ENCODE measurements at regions not wholly inside any gene's neighbourhood (a gene's known extent, or its start where the extent isn't known, plus 50 kb on each side); places are given as distances from the start of the nearest gene placed in this dataset.

DNA sequence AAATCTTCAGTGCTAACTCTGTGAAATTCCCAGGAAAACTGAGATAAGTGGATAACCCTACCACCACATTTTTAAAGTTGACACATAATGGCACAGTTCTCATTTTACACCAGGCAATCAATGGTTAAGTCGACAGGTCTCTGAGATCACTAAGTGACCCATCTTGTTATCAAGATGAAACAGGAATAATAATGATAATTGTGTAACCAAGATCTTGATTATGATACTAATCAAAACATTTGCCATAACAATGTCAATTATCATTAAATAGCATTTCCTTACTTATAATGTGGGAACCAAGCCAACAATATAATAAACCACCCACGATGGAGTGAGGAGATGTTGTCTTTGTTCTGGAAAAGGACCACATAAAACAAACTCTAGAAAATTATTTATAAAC lies 541.6 kb downstream of the TFAP2B start:
- no peak overlapping the region for H3K4me3 ChIP-seq
- no peaks in the 10 kb centered on the region for H3K9me3 ChIP-seq
- intact Hi-C loops (cut with DNase I): no loop called here
- no peaks in the 10 kb centered on the region for H3K4me1 ChIP-seq
- no peak overlapping the region for H3K27ac ChIP-seq
- no peaks in the 10 kb centered on the region for H3K36me3 ChIP-seq
- TF ChIP-seq POLR2AphosphoS5 (IDR thresholded peaks at IDR 0.05; ENCODE audit: insufficient read depth in 1 of 2, low read depth in 1 of 2): no peak
- TF ChIP-seq, protein P1, sequence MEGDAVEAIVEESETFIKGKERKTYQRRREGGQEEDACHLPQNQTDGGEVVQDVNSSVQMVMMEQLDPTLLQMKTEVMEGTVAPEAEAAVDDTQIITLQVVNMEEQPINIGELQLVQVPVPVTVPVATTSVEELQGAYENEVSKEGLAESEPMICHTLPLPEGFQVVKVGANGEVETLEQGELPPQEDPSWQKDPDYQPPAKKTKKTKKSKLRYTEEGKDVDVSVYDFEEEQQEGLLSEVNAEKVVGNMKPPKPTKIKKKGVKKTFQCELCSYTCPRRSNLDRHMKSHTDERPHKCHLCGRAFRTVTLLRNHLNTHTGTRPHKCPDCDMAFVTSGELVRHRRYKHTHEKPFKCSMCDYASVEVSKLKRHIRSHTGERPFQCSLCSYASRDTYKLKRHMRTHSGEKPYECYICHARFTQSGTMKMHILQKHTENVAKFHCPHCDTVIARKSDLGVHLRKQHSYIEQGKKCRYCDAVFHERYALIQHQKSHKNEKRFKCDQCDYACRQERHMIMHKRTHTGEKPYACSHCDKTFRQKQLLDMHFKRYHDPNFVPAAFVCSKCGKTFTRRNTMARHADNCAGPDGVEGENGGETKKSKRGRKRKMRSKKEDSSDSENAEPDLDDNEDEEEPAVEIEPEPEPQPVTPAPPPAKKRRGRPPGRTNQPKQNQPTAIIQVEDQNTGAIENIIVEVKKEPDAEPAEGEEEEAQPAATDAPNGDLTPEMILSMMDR (IDR thresholded peaks at IDR 0.05): no peak
- no peak for TF ChIP-seq POLR2A (IDR thresholded peaks at IDR 0.05)
- no peak for DNase-seq (ENCODE audit: extremely low spot score in 2 of 2)
- no peaks in the 10 kb centered on the region for H3K27me3 ChIP-seq

DNA sequence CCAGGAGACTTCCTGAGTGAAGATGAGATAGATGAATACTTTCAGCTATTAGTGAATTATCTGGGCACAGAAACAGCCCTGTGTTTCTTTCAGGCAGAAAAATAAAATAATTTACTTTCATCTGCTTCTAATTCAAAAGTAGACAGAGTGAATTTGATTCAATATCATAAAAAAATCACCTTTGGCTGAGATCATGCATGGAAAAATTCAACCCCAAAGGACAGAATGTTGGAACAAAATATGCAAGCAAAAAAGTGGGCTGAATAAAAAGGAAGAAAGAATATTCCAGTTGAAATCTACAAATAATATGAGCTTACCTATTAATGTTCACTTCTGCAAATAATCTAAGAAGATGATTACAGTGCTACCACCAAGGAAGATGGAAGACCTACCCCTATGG lies 546.9 kb downstream of the TFAP2B start:
- no peak overlapping the region for H3K4me3 ChIP-seq
- TF ChIP-seq POLR2A (IDR thresholded peaks at IDR 0.05): no peak
- TF ChIP-seq POLR2AphosphoS5 (IDR thresholded peaks at IDR 0.05; ENCODE audit: insufficient read depth in 1 of 2, low read depth in 1 of 2): no peak
- TF ChIP-seq, protein P1 (IDR thresholded peaks at IDR 0.05): no peak
- no peaks in the 10 kb centered on the region for H3K36me3 ChIP-seq
- no peak overlapping the region for H3K27ac ChIP-seq
- intact Hi-C loops (cut with DNase I): no loop called here
- DNase-seq (ENCODE audit: extremely low spot score in 2 of 2): no peak
- H3K27me3 ChIP-seq: no peaks in the 10 kb centered on the region
- no peaks in the 10 kb centered on the region for H3K4me1 ChIP-seq
- no peaks in the 10 kb centered on the region for H3K9me3 ChIP-seq

DNA sequence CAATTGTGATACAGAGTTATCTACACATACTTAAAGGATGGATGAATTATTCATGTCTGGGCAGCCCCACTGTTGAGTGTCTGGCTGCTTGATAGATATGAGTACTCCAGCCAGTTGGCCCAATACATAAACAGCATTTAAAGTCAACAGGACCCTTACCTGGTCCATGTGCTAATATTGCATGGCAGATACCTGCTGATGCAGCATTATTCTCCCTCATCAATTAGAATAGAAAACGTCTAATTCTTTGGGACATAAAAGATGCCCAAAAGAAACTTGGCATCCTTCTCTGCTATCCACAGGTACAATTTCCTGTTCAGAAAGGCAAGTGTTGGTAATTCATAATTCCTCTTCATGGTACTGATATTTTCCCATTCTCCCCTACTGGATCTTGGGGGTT lies 550.8 kb downstream of the TFAP2B start:
- no peak for DNase-seq (ENCODE audit: extremely low spot score in 2 of 2)
- Histone ChIP-seq H3K4me3 (no peak overlapping the region), H3K27me3 (no peaks in the 10 kb centered on the region), H3K36me3 (no peaks in the 10 kb centered on the region), H3K4me1 (no peaks in the 10 kb centered on the region), H3K27ac (no peak overlapping the region), H3K9me3 (no peaks in the 10 kb centered on the region)
- TF ChIP-seq POLR2AphosphoS5 (IDR thresholded peaks at IDR 0.05; ENCODE audit: insufficient read depth in 1 of 2, low read depth in 1 of 2) (no peak), POLR2A (IDR thresholded peaks at IDR 0.05) (no peak)
- TF ChIP-seq, protein P1 (IDR thresholded peaks at IDR 0.05): no peak
- intact Hi-C loops (cut with DNase I): no loop called here

DNA sequence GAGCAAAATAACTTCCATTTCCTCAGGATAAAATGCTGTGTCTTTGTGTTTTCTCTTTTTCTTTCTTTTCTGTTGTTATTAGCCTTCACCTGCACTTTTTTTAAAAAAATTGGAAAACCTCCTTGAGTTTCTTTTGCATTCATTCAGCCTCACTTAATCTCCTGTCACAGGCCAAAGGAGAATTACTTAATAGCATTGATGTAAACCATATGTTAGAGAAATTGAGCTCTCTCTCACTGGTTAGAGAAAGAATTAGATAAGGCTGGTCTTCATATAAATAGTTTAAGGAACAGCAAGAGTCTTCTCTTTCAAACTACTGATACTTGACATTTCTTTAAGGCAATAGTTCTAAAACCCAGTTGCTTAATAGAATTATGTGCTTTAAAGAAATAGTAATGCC lies 564.2 kb downstream of the TFAP2B start:
- no peak for DNase-seq (ENCODE audit: extremely low spot score in 2 of 2)
- intact Hi-C loops (cut with DNase I): no loop called here
- Histone ChIP-seq H3K36me3 (no peaks in the 10 kb centered on the region), H3K9me3 (no peaks in the 10 kb centered on the region), H3K27me3 (no peaks in the 10 kb centered on the region), H3K4me1 (no peaks in the 10 kb centered on the region), H3K4me3 (no peak overlapping the region), H3K27ac (no peak overlapping the region)
- TF ChIP-seq, protein P1 (IDR thresholded peaks at IDR 0.05): no peak
- TF ChIP-seq POLR2AphosphoS5 (IDR thresholded peaks at IDR 0.05; ENCODE audit: insufficient read depth in 1 of 2, low read depth in 1 of 2) (no peak), POLR2A (IDR thresholded peaks at IDR 0.05) (no peak)

DNA sequence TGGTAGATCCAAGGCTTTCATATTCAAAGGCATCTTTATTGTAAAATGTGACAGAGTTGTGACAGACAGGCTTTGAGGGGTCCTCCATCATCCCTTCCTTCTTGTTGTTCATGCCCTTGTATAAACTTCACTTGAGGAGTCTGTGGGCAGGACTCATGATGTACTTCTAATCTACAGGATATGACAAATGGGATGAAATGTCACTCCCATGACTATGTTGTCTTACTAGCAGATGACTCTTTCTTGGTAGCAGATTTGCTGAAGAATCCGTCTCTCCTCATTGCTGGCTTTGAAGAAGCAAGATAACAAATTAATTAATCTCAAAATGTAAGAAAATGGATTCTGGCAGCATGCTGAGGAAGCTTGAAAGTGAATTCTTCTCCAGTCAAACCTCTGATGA lies 566.1 kb downstream of the TFAP2B start:
- H3K36me3 ChIP-seq: no peaks in the 10 kb centered on the region
- intact Hi-C loops (cut with DNase I): no loop called here
- no peak overlapping the region for H3K27ac ChIP-seq
- no peaks in the 10 kb centered on the region for H3K27me3 ChIP-seq
- no peak for DNase-seq (ENCODE audit: extremely low spot score in 2 of 2)
- H3K4me1 ChIP-seq: no peaks in the 10 kb centered on the region
- H3K4me3 ChIP-seq: no peak overlapping the region
- H3K9me3 ChIP-seq: no peaks in the 10 kb centered on the region
- no peak for TF ChIP-seq POLR2A (IDR thresholded peaks at IDR 0.05)
- no peak for TF ChIP-seq POLR2AphosphoS5 (IDR thresholded peaks at IDR 0.05; ENCODE audit: insufficient read depth in 1 of 2, low read depth in 1 of 2)
- TF ChIP-seq, protein P1 (IDR thresholded peaks at IDR 0.05): no peak

Data from vagina (tissue), 2 donors.